ENCODE measurements at regions not wholly inside any gene's neighbourhood (a gene's known extent, or its start where the extent isn't known, plus 50 kb on each side); places are given as distances from the start of the nearest gene placed in this dataset.

- Histone ChIP-seq H2BK120ac (ENCODE audit: low read depth, low read length) (no peak overlapping the region), H3K79me2 (ENCODE audit: control insufficient read depth, insufficient read depth, low read length) (no peaks in the 10 kb centered on the region), H4K5ac (ENCODE audit: low read length) (no peak overlapping the region), H3K4me1 (ENCODE audit: control insufficient read depth, low read depth, low read length) (no peaks in the 10 kb centered on the region), H3K4me3 (ENCODE audit: low read length) (no peak overlapping the region), H3K27me3 (ENCODE audit: insufficient read depth, low read length, poor library complexity) (no peaks in the 10 kb centered on the region), H3K18ac (ENCODE audit: low read length) (no peak overlapping the region), H3K23ac (ENCODE audit: low read length) (no peak overlapping the region), H2BK5ac (ENCODE audit: low read length) (no peak overlapping the region), H3K79me1 (ENCODE audit: low read length) (no peaks in the 10 kb centered on the region), H4K8ac (ENCODE audit: low read depth, low read length) (no peak overlapping the region), H3K56ac (ENCODE audit: low read length) (no peak overlapping the region), H3K36me3 (ENCODE audit: control insufficient read depth, insufficient read depth, low read length) (no peaks in the 10 kb centered on the region), H3K27ac (ENCODE audit: low read depth, low read length) (no peak overlapping the region), H3K4me2 (ENCODE audit: low read length) (no peak overlapping the region), H2BK15ac (replicated peaks; ENCODE audit: low read depth) (no peak overlapping the region), H3K9ac (ENCODE audit: low read length) (no peak overlapping the region), H3K4ac (ENCODE audit: low read depth, low read length) (no peak overlapping the region), H2AK5ac (ENCODE audit: low read length) (no peak overlapping the region)
- WGBS (ENCODE audit: extremely low coverage, insufficient coverage, low lambda C conversion rate): no CpG with 5 or more reads among the region's 1 CpG
- DNase-seq: no peak
These were observed 112.3 kb upstream of the TOP1 start for GRCh38 chr20:40916276-40916675.

GRCh38 chr20:40920291-40920690 lies 108.3 kb upstream of the TOP1 start:
- no peaks in the 10 kb centered on the region for H3K79me1 ChIP-seq (ENCODE audit: low read length)
- no peak overlapping the region for H3K9ac ChIP-seq (ENCODE audit: low read length)
- no peak overlapping the region for H3K18ac ChIP-seq (ENCODE audit: low read length)
- no peaks in the 10 kb centered on the region for H3K36me3 ChIP-seq (ENCODE audit: control insufficient read depth, insufficient read depth, low read length)
- no CpG with 5 or more reads among the region's 2 CpGs for WGBS (ENCODE audit: extremely low coverage, insufficient coverage, low lambda C conversion rate)
- no peak overlapping the region for H2BK120ac ChIP-seq (ENCODE audit: low read depth, low read length)
- no peak overlapping the region for H3K23ac ChIP-seq (ENCODE audit: low read length)
- no peak overlapping the region for H2BK5ac ChIP-seq (ENCODE audit: low read length)
- H3K4ac ChIP-seq (ENCODE audit: low read depth, low read length): no peak overlapping the region
- H3K27ac ChIP-seq (ENCODE audit: low read depth, low read length): no peak overlapping the region
- H2AK5ac ChIP-seq (ENCODE audit: low read length): no peak overlapping the region
- H4K5ac ChIP-seq (ENCODE audit: low read length): no peak overlapping the region
- H3K4me1 ChIP-seq (ENCODE audit: control insufficient read depth, low read depth, low read length): no peaks in the 10 kb centered on the region
- H3K79me2 ChIP-seq (ENCODE audit: control insufficient read depth, insufficient read depth, low read length): no peaks in the 10 kb centered on the region
- no peak overlapping the region for H3K4me2 ChIP-seq (ENCODE audit: low read length)
- H4K8ac ChIP-seq (ENCODE audit: low read depth, low read length): no peak overlapping the region
- no peak overlapping the region for H3K4me3 ChIP-seq (ENCODE audit: low read length)
- no peaks in the 10 kb centered on the region for H3K27me3 ChIP-seq (ENCODE audit: insufficient read depth, low read length, poor library complexity)
- no peak overlapping the region for H3K56ac ChIP-seq (ENCODE audit: low read length)
- H2BK15ac ChIP-seq (replicated peaks; ENCODE audit: low read depth): no peak overlapping the region
- DNase-seq: no peak

DNA sequence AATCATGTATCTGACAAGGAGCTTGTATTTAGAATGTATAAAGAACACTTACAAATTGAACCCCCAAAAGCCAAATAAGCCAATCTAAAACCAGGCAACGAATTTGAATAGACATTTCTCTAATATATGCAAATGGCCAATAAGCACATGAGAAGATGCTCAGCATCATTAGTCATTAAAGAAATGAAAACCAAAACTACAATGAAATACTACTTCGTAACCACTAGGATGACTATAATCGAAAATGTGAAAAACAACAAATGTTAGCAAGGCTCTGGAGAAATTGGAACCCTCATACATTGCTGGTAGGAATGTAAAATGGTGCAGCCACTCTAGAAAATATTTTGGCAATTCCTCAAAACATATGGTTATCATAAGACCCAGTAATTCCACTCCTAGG lies 105.8 kb upstream of the TOP1 start:
- DNase-seq: no peak
- no peak overlapping the region for H3K4ac ChIP-seq (ENCODE audit: low read depth, low read length)
- no peak overlapping the region for H3K18ac ChIP-seq (ENCODE audit: low read length)

DNA sequence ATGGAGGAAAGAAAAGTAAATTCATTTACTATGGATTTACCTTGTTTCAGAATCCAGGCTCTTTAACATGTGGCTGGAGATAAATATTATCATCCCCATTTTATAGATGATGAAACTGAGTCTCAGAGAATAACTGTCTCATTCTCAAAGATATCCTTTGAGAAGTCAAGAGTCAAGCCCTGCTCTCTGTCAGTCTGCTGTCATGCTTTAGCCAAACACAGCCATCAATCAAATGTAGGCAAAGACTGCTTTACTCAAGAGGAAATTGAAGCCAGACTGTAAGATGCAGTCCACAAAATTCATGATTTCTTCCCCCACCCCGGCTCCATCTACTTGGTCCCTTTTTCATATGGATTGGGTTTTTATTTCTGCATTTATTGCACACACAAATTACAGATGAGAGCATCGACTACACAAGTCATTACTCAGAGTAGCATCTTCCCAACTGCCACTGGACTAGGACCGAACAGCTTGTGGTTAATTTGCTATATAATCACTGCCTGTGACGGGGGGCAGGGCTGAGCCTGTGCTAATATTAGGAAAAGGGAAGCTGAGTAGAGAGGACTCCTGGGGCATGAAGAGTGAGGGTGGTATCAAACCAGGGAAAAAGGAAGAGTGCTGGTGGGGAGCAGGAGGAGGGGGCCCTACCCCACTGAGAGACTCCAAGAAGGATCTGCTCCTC lies 102.7 kb upstream of the TOP1 start:
- no peak for DNase-seq
- WGBS (ENCODE audit: extremely low coverage, insufficient coverage, low lambda C conversion rate): no CpG with 5 or more reads among the region's 4 CpGs
- no peaks in the 10 kb centered on the region for H3K4me1 ChIP-seq (ENCODE audit: control insufficient read depth, low read depth, low read length)

More for the DNA sequence above, 105.8 kb upstream of the TOP1 start:
- no peak overlapping the region for H3K23ac ChIP-seq (ENCODE audit: low read length)
- no peak overlapping the region for H3K56ac ChIP-seq (ENCODE audit: low read length)
- no peak overlapping the region for H2BK15ac ChIP-seq (replicated peaks; ENCODE audit: low read depth)
- H3K27ac ChIP-seq (ENCODE audit: low read depth, low read length): no peak overlapping the region
- H3K4me1 ChIP-seq (ENCODE audit: control insufficient read depth, low read depth, low read length): no peaks in the 10 kb centered on the region
- no CpG with 5 or more reads among the region's 3 CpGs for WGBS (ENCODE audit: extremely low coverage, insufficient coverage, low lambda C conversion rate)
- no peak overlapping the region for H4K8ac ChIP-seq (ENCODE audit: low read depth, low read length)
- no peak overlapping the region for H3K9ac ChIP-seq (ENCODE audit: low read length)
- no peaks in the 10 kb centered on the region for H3K27me3 ChIP-seq (ENCODE audit: insufficient read depth, low read length, poor library complexity)
- no peak overlapping the region for H2BK5ac ChIP-seq (ENCODE audit: low read length)
- no peak overlapping the region for H2AK5ac ChIP-seq (ENCODE audit: low read length)
- H4K5ac ChIP-seq (ENCODE audit: low read length): no peak overlapping the region
- H3K79me2 ChIP-seq (ENCODE audit: control insufficient read depth, insufficient read depth, low read length): no peaks in the 10 kb centered on the region
- H3K79me1 ChIP-seq (ENCODE audit: low read length): no peaks in the 10 kb centered on the region
- no peak overlapping the region for H3K4me3 ChIP-seq (ENCODE audit: low read length)
- no peaks in the 10 kb centered on the region for H3K36me3 ChIP-seq (ENCODE audit: control insufficient read depth, insufficient read depth, low read length)
- H2BK120ac ChIP-seq (ENCODE audit: low read depth, low read length): no peak overlapping the region
- H3K4me2 ChIP-seq (ENCODE audit: low read length): no peak overlapping the region

GRCh38 chr20:40926928-40927327 lies 101.7 kb upstream of the TOP1 start:
- H3K27me3 ChIP-seq (ENCODE audit: insufficient read depth, low read length, poor library complexity): no peaks in the 10 kb centered on the region
- H3K79me1 ChIP-seq (ENCODE audit: low read length): no peaks in the 10 kb centered on the region
- H2AK5ac ChIP-seq (ENCODE audit: low read length): no peak overlapping the region
- no peak overlapping the region for H3K4me3 ChIP-seq (ENCODE audit: low read length)
- H3K56ac ChIP-seq (ENCODE audit: low read length): no peak overlapping the region
- H4K8ac ChIP-seq (ENCODE audit: low read depth, low read length): no peak overlapping the region
- no peak overlapping the region for H3K9ac ChIP-seq (ENCODE audit: low read length)
- H3K36me3 ChIP-seq (ENCODE audit: control insufficient read depth, insufficient read depth, low read length): no peaks in the 10 kb centered on the region
- H2BK120ac ChIP-seq (ENCODE audit: low read depth, low read length): no peak overlapping the region
- no peak overlapping the region for H4K5ac ChIP-seq (ENCODE audit: low read length)
- WGBS (ENCODE audit: extremely low coverage, insufficient coverage, low lambda C conversion rate): no CpG with 5 or more reads among the region's 2 CpGs
- no peaks in the 10 kb centered on the region for H3K4me1 ChIP-seq (ENCODE audit: control insufficient read depth, low read depth, low read length)
- H3K27ac ChIP-seq (ENCODE audit: low read depth, low read length): no peak overlapping the region
- H2BK5ac ChIP-seq (ENCODE audit: low read length): no peak overlapping the region
- H3K4me2 ChIP-seq (ENCODE audit: low read length): no peak overlapping the region
- no peak overlapping the region for H3K4ac ChIP-seq (ENCODE audit: low read depth, low read length)
- no peak overlapping the region for H3K18ac ChIP-seq (ENCODE audit: low read length)
- no peak overlapping the region for H2BK15ac ChIP-seq (replicated peaks; ENCODE audit: low read depth)
- no peaks in the 10 kb centered on the region for H3K79me2 ChIP-seq (ENCODE audit: control insufficient read depth, insufficient read depth, low read length)
- DNase-seq: no peak
- H3K23ac ChIP-seq (ENCODE audit: low read length): no peak overlapping the region

More for the DNA sequence above, 102.7 kb upstream of the TOP1 start:
- Histone ChIP-seq H3K36me3 (ENCODE audit: control insufficient read depth, insufficient read depth, low read length) (no peaks in the 10 kb centered on the region), H3K18ac (ENCODE audit: low read length) (no peak overlapping the region), H2BK120ac (ENCODE audit: low read depth, low read length) (no peak overlapping the region), H2BK15ac (replicated peaks; ENCODE audit: low read depth) (no peak overlapping the region), H3K4me3 (ENCODE audit: low read length) (no peak overlapping the region), H3K9ac (ENCODE audit: low read length) (no peak overlapping the region), H4K5ac (ENCODE audit: low read length) (no peak overlapping the region), H3K23ac (ENCODE audit: low read length) (no peak overlapping the region), H3K56ac (ENCODE audit: low read length) (no peak overlapping the region), H4K8ac (ENCODE audit: low read depth, low read length) (no peak overlapping the region), H3K27ac (ENCODE audit: low read depth, low read length) (no peak overlapping the region), H3K79me2 (ENCODE audit: control insufficient read depth, insufficient read depth, low read length) (no peaks in the 10 kb centered on the region), H3K4ac (ENCODE audit: low read depth, low read length) (no peak overlapping the region), H3K27me3 (ENCODE audit: insufficient read depth, low read length, poor library complexity) (no peaks in the 10 kb centered on the region), H2BK5ac (ENCODE audit: low read length) (no peak overlapping the region), H3K4me2 (ENCODE audit: low read length) (no peak overlapping the region), H3K79me1 (ENCODE audit: low read length) (no peaks in the 10 kb centered on the region), H2AK5ac (ENCODE audit: low read length) (no peak overlapping the region)

GRCh38 chr20:40930561-40930960 lies 98.1 kb upstream of the TOP1 start:
- no peaks in the 10 kb centered on the region for H3K4me1 ChIP-seq (ENCODE audit: control insufficient read depth, low read depth, low read length)
- no peak overlapping the region for H3K9ac ChIP-seq (ENCODE audit: low read length)
- H4K5ac ChIP-seq (ENCODE audit: low read length): no peak overlapping the region
- H2BK15ac ChIP-seq (replicated peaks; ENCODE audit: low read depth): no peak overlapping the region
- H2BK5ac ChIP-seq (ENCODE audit: low read length): no peak overlapping the region
- H4K8ac ChIP-seq (ENCODE audit: low read depth, low read length): no peak overlapping the region
- WGBS (ENCODE audit: extremely low coverage, insufficient coverage, low lambda C conversion rate): no CpG with 5 or more reads among the region's 1 CpG
- H3K23ac ChIP-seq (ENCODE audit: low read length): no peak overlapping the region
- no peaks in the 10 kb centered on the region for H3K79me1 ChIP-seq (ENCODE audit: low read length)
- H3K36me3 ChIP-seq (ENCODE audit: control insufficient read depth, insufficient read depth, low read length): no peaks in the 10 kb centered on the region
- no peak overlapping the region for H3K4ac ChIP-seq (ENCODE audit: low read depth, low read length)
- H2AK5ac ChIP-seq (ENCODE audit: low read length): no peak overlapping the region
- H3K79me2 ChIP-seq (ENCODE audit: control insufficient read depth, insufficient read depth, low read length): no peaks in the 10 kb centered on the region
- H2BK120ac ChIP-seq (ENCODE audit: low read depth, low read length): no peak overlapping the region
- no peak overlapping the region for H3K27ac ChIP-seq (ENCODE audit: low read depth, low read length)
- no peak overlapping the region for H3K4me2 ChIP-seq (ENCODE audit: low read length)
- no peak for DNase-seq
- H3K18ac ChIP-seq (ENCODE audit: low read length): no peak overlapping the region
- no peaks in the 10 kb centered on the region for H3K27me3 ChIP-seq (ENCODE audit: insufficient read depth, low read length, poor library complexity)
- H3K56ac ChIP-seq (ENCODE audit: low read length): no peak overlapping the region
- H3K4me3 ChIP-seq (ENCODE audit: low read length): no peak overlapping the region

Measured in mesendoderm (in vitro differentiated cells).